ENCODE measurements at regions not wholly inside any gene's neighbourhood (a gene's known extent, or its start where the extent isn't known, plus 50 kb on each side); places are given as distances from the start of the nearest gene placed in this dataset.
"Not testable (repeated sequence)": the region's sequence is repeated elsewhere in the genome, so short reads cannot be mapped to it uniquely, and the experiment has no call there.

DNA sequence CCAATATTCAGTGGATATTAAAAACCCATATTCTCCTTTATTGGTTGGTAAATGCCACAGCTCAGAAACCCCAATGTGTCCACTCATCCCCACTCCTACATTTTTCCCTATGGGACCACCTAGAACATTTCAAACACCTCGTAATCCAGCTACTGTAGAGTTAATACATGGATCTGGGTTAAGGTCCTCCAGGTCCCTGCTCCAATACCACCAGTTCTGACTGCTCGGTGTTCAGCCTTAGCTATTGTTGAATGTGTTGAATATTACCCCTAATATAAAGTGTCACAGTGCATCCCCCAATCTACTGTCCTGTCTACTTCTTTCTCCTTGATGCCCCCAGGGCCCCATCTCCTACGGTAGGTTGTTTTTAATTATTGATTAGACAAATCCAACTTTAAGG is 231.5 kb downstream of the PCSK1 start:
- Histone ChIP-seq H3K4me1 (no peaks in the 10 kb centered on the region), H3K36me3 (ENCODE audit: control insufficient read depth, insufficient read depth, low read length) (no peaks in the 10 kb centered on the region), H3K27me3 (ENCODE audit: control insufficient read depth, insufficient read depth, low read length) (no peaks in the 10 kb centered on the region), H3K4me3 (ENCODE audit: low read depth, low read length) (no peak overlapping the region), H3K79me2 (no peaks in the 10 kb centered on the region), H3K9ac (no peak overlapping the region), H2AFZ (no peak overlapping the region), H3K9me3 (ENCODE audit: control insufficient read depth, low read length) (no peaks in the 10 kb centered on the region), H3K27ac (no peak overlapping the region), H3K4me2 (ENCODE audit: low read length) (no peak overlapping the region)
- TF ChIP-seq, protein P1, sequence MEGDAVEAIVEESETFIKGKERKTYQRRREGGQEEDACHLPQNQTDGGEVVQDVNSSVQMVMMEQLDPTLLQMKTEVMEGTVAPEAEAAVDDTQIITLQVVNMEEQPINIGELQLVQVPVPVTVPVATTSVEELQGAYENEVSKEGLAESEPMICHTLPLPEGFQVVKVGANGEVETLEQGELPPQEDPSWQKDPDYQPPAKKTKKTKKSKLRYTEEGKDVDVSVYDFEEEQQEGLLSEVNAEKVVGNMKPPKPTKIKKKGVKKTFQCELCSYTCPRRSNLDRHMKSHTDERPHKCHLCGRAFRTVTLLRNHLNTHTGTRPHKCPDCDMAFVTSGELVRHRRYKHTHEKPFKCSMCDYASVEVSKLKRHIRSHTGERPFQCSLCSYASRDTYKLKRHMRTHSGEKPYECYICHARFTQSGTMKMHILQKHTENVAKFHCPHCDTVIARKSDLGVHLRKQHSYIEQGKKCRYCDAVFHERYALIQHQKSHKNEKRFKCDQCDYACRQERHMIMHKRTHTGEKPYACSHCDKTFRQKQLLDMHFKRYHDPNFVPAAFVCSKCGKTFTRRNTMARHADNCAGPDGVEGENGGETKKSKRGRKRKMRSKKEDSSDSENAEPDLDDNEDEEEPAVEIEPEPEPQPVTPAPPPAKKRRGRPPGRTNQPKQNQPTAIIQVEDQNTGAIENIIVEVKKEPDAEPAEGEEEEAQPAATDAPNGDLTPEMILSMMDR (IDR thresholded peaks at IDR 0.05), result no peak

DNA sequence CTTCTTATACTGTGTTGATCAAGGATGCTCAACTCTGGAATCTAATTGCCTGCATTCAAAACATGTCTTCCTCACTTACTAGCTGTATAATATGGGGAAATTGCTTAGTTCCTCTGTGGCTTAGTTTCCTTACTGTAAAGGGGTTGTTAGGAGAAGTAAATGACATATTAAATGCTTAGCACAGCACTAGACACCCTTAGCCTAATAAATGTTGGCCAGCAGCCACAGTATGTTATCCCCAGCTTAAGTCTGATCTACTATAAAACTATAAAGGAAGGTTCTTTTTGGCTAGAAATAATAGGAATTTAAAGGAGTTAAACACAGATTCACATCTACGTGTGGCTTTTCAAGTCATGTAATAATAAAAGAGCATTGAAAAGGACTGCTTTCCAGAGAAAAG is 232.4 kb downstream of the PCSK1 start:
- Histone ChIP-seq H3K9me3 (ENCODE audit: control insufficient read depth, low read length) (no peaks in the 10 kb centered on the region), H3K36me3 (ENCODE audit: control insufficient read depth, insufficient read depth, low read length) (no peaks in the 10 kb centered on the region), H3K4me3 (ENCODE audit: low read depth, low read length) (no peak overlapping the region), H3K79me2 (no peaks in the 10 kb centered on the region), H3K4me1 (no peaks in the 10 kb centered on the region), H3K27me3 (ENCODE audit: control insufficient read depth, insufficient read depth, low read length) (no peaks in the 10 kb centered on the region), H3K27ac (no peak overlapping the region), H2AFZ (no peak overlapping the region), H3K9ac (no peak overlapping the region), H3K4me2 (ENCODE audit: low read length) (no peak overlapping the region)
- TF ChIP-seq, protein P1 (IDR thresholded peaks at IDR 0.05), result no peak

DNA sequence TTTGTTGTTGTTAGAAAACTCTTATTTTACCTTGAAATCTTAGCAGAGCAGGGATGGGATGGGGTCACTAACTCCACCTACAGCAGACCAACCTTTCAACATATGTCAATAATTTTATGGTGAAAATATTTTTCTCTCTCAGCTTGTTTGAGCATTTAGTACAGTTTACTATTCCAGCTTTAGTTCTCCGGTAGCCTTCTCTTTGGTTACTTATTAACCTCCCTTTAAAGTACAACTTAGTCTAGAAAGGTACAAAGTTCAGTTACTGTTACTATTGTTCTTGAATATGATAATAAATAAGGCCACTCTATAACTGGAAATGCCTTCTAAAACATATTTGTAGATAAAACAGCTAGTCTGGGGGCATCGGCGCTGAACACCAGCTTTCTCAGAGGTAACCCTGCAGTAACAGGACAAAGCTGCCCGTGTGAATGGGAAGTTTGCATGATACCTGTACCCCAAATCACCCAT is 233.3 kb downstream of the PCSK1 start:
- Histone ChIP-seq H3K36me3 (ENCODE audit: control insufficient read depth, insufficient read depth, low read length) (no peaks in the 10 kb centered on the region), H3K27ac (no peak overlapping the region), H3K4me2 (ENCODE audit: low read length) (no peak overlapping the region), H3K4me1 (no peaks in the 10 kb centered on the region), H3K9me3 (ENCODE audit: control insufficient read depth, low read length) (no peaks in the 10 kb centered on the region), H3K4me3 (ENCODE audit: low read depth, low read length) (no peak overlapping the region), H3K79me2 (no peaks in the 10 kb centered on the region), H3K9ac (no peak overlapping the region), H2AFZ (no peak overlapping the region), H3K27me3 (ENCODE audit: control insufficient read depth, insufficient read depth, low read length) (no peaks in the 10 kb centered on the region)
- TF ChIP-seq, protein P1 (IDR thresholded peaks at IDR 0.05), result no peak

DNA sequence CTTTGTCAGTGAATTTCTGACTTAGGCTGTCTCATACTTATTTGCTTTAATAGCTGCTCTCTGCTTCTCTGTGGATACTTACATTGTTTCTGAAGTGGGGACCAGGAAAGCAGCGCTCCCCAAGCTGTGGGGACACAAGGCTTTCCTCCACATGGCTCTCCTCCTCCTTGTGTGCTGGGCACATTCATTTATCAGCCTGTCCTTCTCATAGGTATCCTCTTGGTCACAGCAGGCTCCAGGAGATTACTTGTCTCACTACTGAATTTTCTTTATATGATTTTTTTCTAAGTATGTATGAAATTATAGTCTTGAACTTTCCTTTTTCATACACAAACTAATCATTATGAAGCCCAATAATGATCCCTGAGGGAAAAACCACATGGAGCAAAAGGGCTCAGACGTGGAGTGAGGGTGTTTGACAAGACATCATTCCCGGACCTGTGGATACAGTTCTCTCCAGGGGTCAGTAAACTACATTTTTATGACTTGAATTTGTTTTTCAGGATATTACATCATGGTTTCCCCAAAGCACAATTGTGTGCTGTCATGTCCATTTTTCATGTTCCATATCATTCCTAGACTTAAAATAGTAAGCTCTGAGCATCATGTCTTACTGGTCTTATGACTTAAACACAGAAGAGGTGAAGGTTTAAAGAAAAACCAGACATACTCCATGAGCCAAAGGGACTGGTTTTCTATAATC is 234.5 kb downstream of the PCSK1 start:
- Histone ChIP-seq H3K9ac (no peak overlapping the region), H2AFZ (no peak overlapping the region), H3K9me3 (ENCODE audit: control insufficient read depth, low read length) (no peaks in the 10 kb centered on the region), H3K36me3 (ENCODE audit: control insufficient read depth, insufficient read depth, low read length) (no peaks in the 10 kb centered on the region), H3K4me1 (no peaks in the 10 kb centered on the region), H3K4me3 (ENCODE audit: low read depth, low read length) (no peak overlapping the region), H3K27ac (no peak overlapping the region), H3K79me2 (no peaks in the 10 kb centered on the region), H3K4me2 (ENCODE audit: low read length) (no peak overlapping the region), H3K27me3 (ENCODE audit: control insufficient read depth, insufficient read depth, low read length) (no peaks in the 10 kb centered on the region)
- TF ChIP-seq, protein P1 (IDR thresholded peaks at IDR 0.05), result no peak

DNA sequence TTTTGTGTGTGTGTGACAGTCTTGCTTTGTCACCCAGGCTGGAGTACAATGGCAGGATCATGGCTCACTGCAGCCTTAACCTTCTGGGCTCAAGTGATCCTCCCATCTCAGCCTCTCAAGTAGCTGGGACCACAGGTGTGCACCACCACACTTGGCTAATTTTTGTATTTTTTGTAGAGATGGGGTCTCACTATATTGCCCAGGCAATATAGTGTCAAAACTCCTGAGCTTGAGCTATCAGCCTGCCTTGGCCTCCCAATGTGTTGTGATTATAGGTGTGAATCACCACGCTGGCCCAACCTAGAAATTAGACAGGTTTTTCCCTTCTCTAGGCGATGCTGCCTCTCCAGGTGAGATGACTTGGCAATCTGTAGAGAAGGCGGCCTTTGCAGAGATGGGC is 235.3 kb downstream of the PCSK1 start:
- not testable (repeated sequence) for H3K27me3 ChIP-seq (ENCODE audit: control insufficient read depth, insufficient read depth, low read length); H3K9me3 ChIP-seq (ENCODE audit: control insufficient read depth, low read length); H3K4me2 ChIP-seq (ENCODE audit: low read length); H3K4me1 ChIP-seq; H3K9ac ChIP-seq; H3K79me2 ChIP-seq; H3K27ac ChIP-seq; H3K36me3 ChIP-seq (ENCODE audit: control insufficient read depth, insufficient read depth, low read length); H3K4me3 ChIP-seq (ENCODE audit: low read depth, low read length); H2AFZ ChIP-seq

Data from parathyroid adenoma (tissue), 2 donors.